Peyer's patch (tissue), 4 donors: ENCODE measurements at regions not wholly inside any gene's neighbourhood (a gene's known extent, or its start where the extent isn't known, plus 50 kb on each side); places are given as distances from the start of the nearest gene placed in this dataset.

Source experiments
- DNase-seq, 3 donors: peaks; one replicate each; pipeline ENCODE4 v3.0.0-alpha.2; 2017 to 2019
- H3K27ac ChIP-seq, 4 donors: fragments of 200-600 bp; sonication (generic); one replicate each; pipeline ENCODE4 v1.5.1; 2016 to 2019
- H3K27me3 ChIP-seq, 2 donors: fragments of 200-600 bp; sonication (generic); one replicate each; pipeline ENCODE4 v1.5.1; 2019
- H3K36me3 ChIP-seq, 3 donors: fragments of 200-600 bp; sonication (generic); one replicate each; pipeline ENCODE4 v1.5.1; 2016 to 2019
- H3K4me1 ChIP-seq, 4 donors: fragments of 200-600 bp; sonication (generic); one replicate each; pipeline ENCODE4 v1.5.1; 2016 to 2019
- H3K4me3 ChIP-seq, 4 donors: fragments of 200-600 bp; sonication (generic); 1 replicate in 3 of 4; 2 replicates in 1 of 4; pipeline ENCODE4 v1.5.1; 2016 to 2019; ENCODE audit warnings: mild to moderate bottlenecking in 1 of 4
- H3K9me3 ChIP-seq, 4 donors: fragments of 200-600 bp; sonication (generic); one replicate each; pipeline ENCODE4 v1.5.1; 2016 to 2019; ENCODE audit warnings: mild to moderate bottlenecking in 1 of 4
- CTCF ChIP-seq, 6 experiments: fragments of 450-650 bp in 4 of 6; fragments of 200-600 bp in 2 of 6; sonication (generic) in 1 of 6; IDR thresholded peaks; one replicate each; pipeline ENCODE4 v1.5.1; 2017 to 2019; ENCODE audit warnings: antibody characterized with exemption in 6 of 6, mild to moderate bottlenecking in 3 of 6, moderate library complexity in 1 of 6
- POLR2A ChIP-seq, 2 donors: fragments of 450-650 bp; IDR thresholded peaks; one replicate each; pipeline ENCODE4 v1.5.1; 2017; ENCODE audit warnings: antibody characterized with exemption in 2 of 2, mild to moderate bottlenecking in 2 of 2, moderate library complexity in 2 of 2

DNA sequence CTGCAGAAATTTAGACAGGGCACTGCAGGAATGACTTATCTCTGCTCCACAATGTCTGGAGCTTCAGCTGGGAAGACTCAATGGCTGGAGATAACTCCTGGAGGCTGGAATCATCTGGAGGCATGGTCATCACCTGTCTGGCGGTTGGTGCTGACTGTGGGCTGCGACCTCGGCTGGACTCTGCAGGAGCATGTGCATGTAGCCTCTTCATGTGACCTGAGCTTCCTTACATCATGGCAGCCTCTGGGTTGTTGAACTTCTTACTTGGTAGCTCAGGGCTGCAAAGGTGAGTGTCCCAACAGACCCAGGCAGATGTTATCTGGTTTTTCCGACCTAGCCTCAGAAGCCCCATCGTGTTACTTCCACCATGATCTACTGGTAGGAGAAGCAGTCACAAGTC, 188.2 kb upstream of the RPL38 start:
- no peak for TF ChIP-seq POLR2A (IDR thresholded peaks at IDR 0.05)
- no peak overlapping the region for H3K4me3 ChIP-seq
- no peaks in the 10 kb centered on the region for H3K4me1 ChIP-seq
- no peaks in the 10 kb centered on the region for H3K36me3 ChIP-seq
- no peak overlapping the region for H3K27ac ChIP-seq
- H3K27me3 ChIP-seq = no peaks in the 10 kb centered on the region
- DNase-seq = no peak
- no peaks in the 10 kb centered on the region for H3K9me3 ChIP-seq

DNA sequence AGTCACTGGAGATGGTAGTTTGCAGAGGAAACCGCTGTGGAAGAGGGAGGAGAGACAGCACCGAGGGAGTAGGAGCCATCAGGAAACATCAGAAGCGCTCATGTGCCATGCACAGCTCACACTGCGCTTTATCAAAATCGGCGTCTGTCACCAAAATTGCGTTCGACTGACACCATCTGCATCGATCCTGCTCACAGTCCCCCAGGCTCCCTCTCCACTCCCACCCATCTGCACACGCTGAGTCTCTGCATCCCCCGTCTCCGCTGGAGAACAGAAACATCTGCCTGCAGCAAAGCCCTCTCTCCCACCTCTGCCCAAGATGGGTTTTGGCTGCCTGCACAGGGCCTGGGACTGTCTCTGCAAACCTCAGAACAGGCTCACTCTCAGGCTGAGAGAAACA, 187.5 kb upstream of the RPL38 start:
- H3K4me3 ChIP-seq = no peak overlapping the region
- H3K4me1 ChIP-seq = no peaks in the 10 kb centered on the region
- no peak for DNase-seq
- no peaks in the 10 kb centered on the region for H3K27me3 ChIP-seq
- no peak for TF ChIP-seq CTCF (IDR thresholded peaks at IDR 0.05)
- TF ChIP-seq POLR2A (IDR thresholded peaks at IDR 0.05) = no peak
- H3K36me3 ChIP-seq = no peaks in the 10 kb centered on the region
- no peaks in the 10 kb centered on the region for H3K9me3 ChIP-seq
- H3K27ac ChIP-seq = no peak overlapping the region

- Histone ChIP-seq H3K4me3 (no peak overlapping the region), H3K27ac (no peak overlapping the region), H3K36me3 (no peaks in the 10 kb centered on the region), H3K9me3 (no peaks in the 10 kb centered on the region), H3K27me3 (no peaks in the 10 kb centered on the region), H3K4me1 (no peaks in the 10 kb centered on the region)
- DNase-seq = no peak
- TF ChIP-seq CTCF (IDR thresholded peaks at IDR 0.05) = no peak
- TF ChIP-seq POLR2A (IDR thresholded peaks at IDR 0.05) = no peak
Measured at GRCh38 chr17:74016461-74016860, 187.0 kb upstream of the RPL38 start.

DNA sequence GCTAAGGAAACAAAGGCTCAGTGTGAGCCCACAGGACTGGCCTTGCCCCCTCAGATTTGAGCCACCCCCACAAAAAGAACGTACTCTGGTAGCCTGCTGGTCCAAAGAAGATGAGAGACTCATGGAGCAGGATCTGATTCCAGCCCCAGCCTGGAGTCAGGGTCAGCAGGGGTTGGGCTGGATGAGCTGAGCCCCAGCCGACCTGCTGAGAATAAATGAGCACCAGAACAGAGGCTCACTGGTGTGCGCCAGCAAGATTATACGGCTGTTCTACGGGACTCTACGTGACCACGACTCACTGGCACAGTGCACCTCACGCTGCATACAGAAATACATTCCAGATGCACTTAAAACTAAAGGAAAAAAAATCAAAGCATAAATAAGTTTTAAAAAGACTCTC, 186.0 kb upstream of the RPL38 start:
- no peak overlapping the region for H3K4me3 ChIP-seq
- no peak for DNase-seq
- H3K27ac ChIP-seq = no peak overlapping the region
- no peaks in the 10 kb centered on the region for H3K4me1 ChIP-seq
- no peaks in the 10 kb centered on the region for H3K9me3 ChIP-seq
- TF ChIP-seq POLR2A (IDR thresholded peaks at IDR 0.05) = no peak
- TF ChIP-seq CTCF (IDR thresholded peaks at IDR 0.05) = no peak
- H3K27me3 ChIP-seq = no peaks in the 10 kb centered on the region
- H3K36me3 ChIP-seq = no peaks in the 10 kb centered on the region

GRCh38 chr17:74018115-74018514, 185.4 kb upstream of the RPL38 start:
- DNase-seq = no peak

DNA sequence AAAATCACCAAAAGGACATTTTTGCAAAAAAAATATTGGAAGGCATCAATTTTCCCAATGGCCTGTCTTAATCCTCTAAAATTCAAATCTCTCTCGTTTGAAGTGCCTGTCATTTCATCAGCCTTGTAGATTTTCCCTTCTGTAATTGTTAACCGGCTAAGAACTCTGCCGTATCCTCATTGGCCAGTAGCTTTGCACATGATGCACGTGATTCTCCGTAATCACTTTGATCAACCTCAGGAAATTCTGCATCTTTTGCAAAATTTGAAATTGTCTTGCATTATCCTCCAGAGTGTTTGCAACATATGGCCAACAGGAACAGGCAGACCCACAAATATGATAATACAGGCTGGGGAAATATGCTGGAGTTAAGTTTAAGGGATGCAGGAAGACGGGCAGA, 184.2 kb upstream of the RPL38 start:
- Histone ChIP-seq H3K9me3 (no peaks in the 10 kb centered on the region), H3K27me3 (no peaks in the 10 kb centered on the region), H3K36me3 (no peaks in the 10 kb centered on the region), H3K27ac (no peak overlapping the region), H3K4me3 (no peak overlapping the region), H3K4me1 (no peaks in the 10 kb centered on the region)
- TF ChIP-seq CTCF (IDR thresholded peaks at IDR 0.05) (no peak), POLR2A (IDR thresholded peaks at IDR 0.05) (no peak)
- no peak for DNase-seq

More at GRCh38 chr17:74018115-74018514, 185.4 kb upstream of the RPL38 start:
- Histone ChIP-seq H3K4me1 (no peaks in the 10 kb centered on the region), H3K27me3 (no peaks in the 10 kb centered on the region), H3K27ac (no peak overlapping the region), H3K9me3 (no peaks in the 10 kb centered on the region), H3K36me3 (no peaks in the 10 kb centered on the region), H3K4me3 (no peak overlapping the region)
- TF ChIP-seq POLR2A (IDR thresholded peaks at IDR 0.05) = no peak
- TF ChIP-seq CTCF (IDR thresholded peaks at IDR 0.05) = no peak
